B cell (primary cell): ENCODE measurements at regions not wholly inside any gene's neighbourhood (a gene's known extent, or its start where the extent isn't known, plus 50 kb on each side); places are given as distances from the start of the nearest gene placed in this dataset.

ENCODE experiments used
- ATAC-seq: fragments of 200-7000 bp; cut with Tn5 transposase; one replicate; pipeline ENCODE4 v1.10.0; 2021; ENCODE audit warnings: low read depth, mild to moderate bottlenecking, moderate number of reproducible peaks, moderate library complexity
- CTCF ChIA-PET: fragments of 350-600 bp; sonication (Branson Sonifier 250); formaldehyde crosslinking; loops from one replicate; lab custom pipeline; 2021; ENCODE audit warnings: antibody characterized with exemption, inconsistent platforms; lab: Charles Lee
- POLR2A ChIA-PET: fragments of 350-600 bp; sonication (Branson Sonifier 250); formaldehyde crosslinking; loops from one replicate; lab custom pipeline; 2021; ENCODE audit warnings: antibody characterized with exemption; lab: Charles Lee
- DNase-seq: peaks from one replicate; pipeline ENCODE4 v3.0.0; 2013
- H2AFZ ChIP-seq: 2 replicates; pipeline ENCODE4 v1.6.1; 2012; ENCODE audit warnings: mild to moderate bottlenecking, low read depth, low read length; ENCODE audit not compliant: insufficient read depth, poor library complexity, severe bottlenecking
- H3K27ac ChIP-seq, 2 donors: 1 replicate in 1 of 2; 2 replicates in 1 of 2; pipeline ENCODE4 v1.5.1; 2012 to 2013; ENCODE audit warnings: low read length in 2 of 2, mild to moderate bottlenecking in 2 of 2, moderate library complexity in 1 of 2
- H3K27me3 ChIP-seq, 4 experiments: fragments of 200-600 bp in 1 of 4; sonication (generic) in 1 of 4; replicated peaks in 1 of 4; 1 replicate in 2 of 4; 2 replicates in 2 of 4; pipeline versions ENCODE4 v1.6.1 to v1.7.0; 2013 to 2016; ENCODE audit warnings: low read length in 3 of 4, mild to moderate bottlenecking in 2 of 4, mixed read lengths in 1 of 4, moderate library complexity in 1 of 4; ENCODE audit not compliant: insufficient read depth in 4 of 4, control insufficient read depth in 3 of 4; ENCODE audit errors: control extremely low read depth in 1 of 4
- H3K36me3 ChIP-seq, 2 experiments: replicated peaks in 1 of 2; 1 replicate in 1 of 2; 2 replicates in 1 of 2; pipeline versions ENCODE4 v1.6.1 to v1.7.1; 2013; ENCODE audit warnings: low read length in 1 of 2; ENCODE audit not compliant: insufficient read depth in 2 of 2, control insufficient read depth in 1 of 2; ENCODE audit errors: control extremely low read depth in 1 of 2, extremely low read depth in 1 of 2
- H3K4me1 ChIP-seq, 2 donors: fragments of 200-600 bp in 1 of 2; sonication (generic) in 1 of 2; 1 replicate in 1 of 2; 2 replicates in 1 of 2; pipeline versions ENCODE4 v1.5.1 to v1.6.1; 2013 to 2017; ENCODE audit warnings: low read length in 2 of 2; ENCODE audit not compliant: control insufficient read depth in 2 of 2, insufficient read depth in 2 of 2
- H3K4me2 ChIP-seq: replicated peaks from 2 replicates; pipeline ENCODE3; 2012; ENCODE audit warnings: mild to moderate bottlenecking, low read depth, low read length; ENCODE audit not compliant: poor library complexity, severe bottlenecking
- H3K4me3 ChIP-seq, 5 experiments: fragments of 200-600 bp in 1 of 5; sonication (generic) in 1 of 5; 1 replicate in 3 of 5; 2 replicates in 2 of 5; pipeline versions ENCODE4 v1.5.1 to v1.7.0; 2011 to 2016; ENCODE audit warnings: low read length in 4 of 5, mild to moderate bottlenecking in 4 of 5, low read depth in 2 of 5, control low read depth in 1 of 5, moderate library complexity in 1 of 5; ENCODE audit not compliant: insufficient read depth in 1 of 5; ENCODE audit errors: control extremely low read depth in 1 of 5, extremely low read depth in 1 of 5
- H3K79me2 ChIP-seq: fragments of 200-600 bp; sonication (generic); one replicate; pipeline ENCODE4 v1.6.0; 2016; ENCODE audit warnings: low read length; ENCODE audit not compliant: control insufficient read depth, insufficient read depth
- H3K9ac ChIP-seq: fragments of 200-600 bp; sonication (generic); 2 replicates; pipeline ENCODE4 v1.6.1; 2017; ENCODE audit warnings: mild to moderate bottlenecking, low read length, moderate library complexity
- H3K9me3 ChIP-seq, 3 donors: one replicate each; pipeline versions ENCODE4 v1.6.1 to v1.7.1; 2013; ENCODE audit warnings: low read length in 2 of 3; ENCODE audit not compliant: control insufficient read depth in 2 of 3, insufficient read depth in 1 of 3; ENCODE audit errors: control extremely low read depth in 1 of 3
- H4K20me1 ChIP-seq: 2 replicates; pipeline ENCODE4 v1.6.0; 2012; ENCODE audit warnings: mild to moderate bottlenecking, low read length; ENCODE audit not compliant: insufficient read depth, control insufficient read depth, poor library complexity, severe bottlenecking
- H3K27ac Mint-ChIP-seq: one replicate; pipeline ENCODE4 v1.8.0; 2021; ENCODE audit warnings: mixed read lengths
- H3K27me3 Mint-ChIP-seq: one replicate; pipeline ENCODE4 v1.8.0; 2021; ENCODE audit warnings: mixed read lengths
- H3K4me1 Mint-ChIP-seq: one replicate; pipeline ENCODE4 v1.8.0; 2021; ENCODE audit warnings: mixed read lengths
- H3K4me3 Mint-ChIP-seq: one replicate; pipeline ENCODE4 v1.8.0; 2021; ENCODE audit warnings: mixed read lengths
- H3K9me3 Mint-ChIP-seq: one replicate; pipeline ENCODE4 v1.8.0; 2022; ENCODE audit warnings: mixed read lengths; ENCODE audit not compliant: insufficient read depth
- EZH2 ChIP-seq: IDR thresholded peaks from 2 replicates; pipeline ENCODE4 v1.6.1; 2012; ENCODE audit warnings: borderline replicate concordance, low read depth, mild to moderate bottlenecking, moderate library complexity, low read length; ENCODE audit not compliant: insufficient read depth, poor library complexity, severe bottlenecking
- WGBS: methylation state at CpG from one replicate; pipeline ENCODE4 v1.1.5; 2013; ENCODE audit warnings: missing lambda C conversion rate; ENCODE audit not compliant: insufficient coverage; 5-methylcytosine and 5-hydroxymethylcytosine counted together
- intact Hi-C: fragments of 100-400 bp; cut with micrococcal nuclease; formaldehyde crosslinking; loops from one replicate; pipeline ENCODE4 v1.10.0; 2022
- TF ChIP-seq, protein P1 (sequence below): fragments of 200-600 bp; IDR thresholded peaks from one replicate; pipeline ENCODE4 v1.8.0; 2022; ENCODE audit warnings: antibody characterized with exemption, mild to moderate bottlenecking

DNA sequence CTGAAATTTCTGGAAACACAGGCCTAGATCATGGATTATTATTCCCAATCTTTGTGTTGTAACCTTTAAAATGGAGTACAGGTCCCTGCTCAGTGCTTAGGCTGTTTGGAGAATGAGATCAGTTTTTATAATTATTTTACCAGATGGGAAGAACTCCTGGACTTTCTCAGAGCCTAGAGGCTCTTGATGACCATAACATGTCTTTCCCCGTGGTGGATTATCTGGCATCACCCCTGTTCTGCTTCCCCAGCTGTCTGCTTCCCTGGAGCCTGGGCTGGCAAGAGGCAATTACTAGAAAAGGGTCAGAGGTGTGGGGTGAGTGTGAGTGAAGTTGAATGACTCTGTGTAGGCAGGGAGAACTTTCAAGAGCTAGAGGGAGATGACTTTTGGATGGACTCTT, 143.0 kb downstream of the CARTPT start:
- Histone ChIP-seq H3K4me2 (no peak overlapping the region), H3K9me3 (peaks cover 0 to 4% (median 3%) of the 10 kb centered on the region in 3 donors), H3K27me3 (peaks cover 0 to 10% (median 0%) of the 10 kb centered on the region in 4 experiments), H2AFZ (no peak overlapping the region), H4K20me1 (no peaks in the 10 kb centered on the region), H3K79me2 (no peaks in the 10 kb centered on the region), H3K4me1 (no peaks in the 10 kb centered on the region), H3K27ac (no peak overlapping the region), H3K36me3 (no peaks in the 10 kb centered on the region), H3K4me3 (no peak overlapping the region), H3K9ac (no peak overlapping the region)
- CTCF ChIA-PET = no interaction called here
- H3K4me1 Mint-ChIP-seq = no peaks in the 10 kb centered on the region
- ATAC-seq (no peak), DNase-seq (no peak)
- peaks cover 25% of the 10 kb centered on the region for H3K27me3 Mint-ChIP-seq
- 40% methylated on average over 1 of the region's 1 CpG for WGBS
- H3K9me3 Mint-ChIP-seq = peaks cover 6% of the 10 kb centered on the region
- H3K4me3 Mint-ChIP-seq = no peak overlapping the region
- TF ChIP-seq EZH2 = no peak
- intact Hi-C loops = no loop called here
- POLR2A ChIA-PET = no interaction called here
- H3K27ac Mint-ChIP-seq = no peak overlapping the region

DNA sequence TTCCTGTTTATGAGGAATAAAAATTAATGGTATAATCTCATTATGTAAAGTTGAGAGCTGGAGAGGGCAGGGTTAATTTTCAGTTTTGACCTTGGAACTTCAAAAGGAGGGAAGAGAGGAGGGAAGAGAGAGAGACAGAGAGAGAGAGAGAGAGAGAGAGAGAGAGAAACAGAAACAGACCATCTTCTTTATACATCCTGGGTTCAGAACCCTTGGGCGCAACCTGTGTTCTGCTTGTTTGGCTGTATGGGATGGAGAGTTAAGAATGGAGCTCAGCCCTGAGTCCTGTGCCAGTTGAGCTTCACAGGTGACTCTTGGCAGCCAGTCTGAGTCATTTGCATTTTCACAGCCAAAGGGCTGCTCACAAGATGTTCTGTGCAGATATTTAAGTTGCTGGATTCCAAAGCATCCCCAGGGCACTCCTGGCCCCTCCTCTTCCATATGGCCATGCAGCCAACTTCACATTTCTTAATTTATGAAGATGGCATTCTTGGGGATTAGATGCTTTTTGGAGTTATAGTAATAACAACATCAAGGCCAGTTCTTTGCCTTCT, 143.5 kb downstream of the CARTPT start:
- Histone ChIP-seq H3K4me2 (no peak overlapping the region), H3K79me2 (no peaks in the 10 kb centered on the region), H4K20me1 (no peaks in the 10 kb centered on the region), H3K4me1 (no peaks in the 10 kb centered on the region), H3K4me3 (no peak overlapping the region), H3K36me3 (no peaks in the 10 kb centered on the region), H3K27ac (no peak overlapping the region), H3K27me3 (peaks cover 0 to 10% (median 0%) of the 10 kb centered on the region in 4 experiments), H3K9me3 (peaks cover 0 to 4% (median 0%) of the 10 kb centered on the region in 3 donors), H3K9ac (no peak overlapping the region), H2AFZ (no peak overlapping the region)
- no peaks in the 10 kb centered on the region for H3K4me1 Mint-ChIP-seq
- POLR2A ChIA-PET = no interaction called here
- intact Hi-C loops = no loop called here
- DNase-seq = no peak
- H3K4me3 Mint-ChIP-seq = no peak overlapping the region
- CTCF ChIA-PET = no interaction called here
- peaks cover 4% of the 10 kb centered on the region for H3K9me3 Mint-ChIP-seq
- H3K27me3 Mint-ChIP-seq = peaks cover 25% of the 10 kb centered on the region
- no peak for ATAC-seq
- TF ChIP-seq, protein P1, sequence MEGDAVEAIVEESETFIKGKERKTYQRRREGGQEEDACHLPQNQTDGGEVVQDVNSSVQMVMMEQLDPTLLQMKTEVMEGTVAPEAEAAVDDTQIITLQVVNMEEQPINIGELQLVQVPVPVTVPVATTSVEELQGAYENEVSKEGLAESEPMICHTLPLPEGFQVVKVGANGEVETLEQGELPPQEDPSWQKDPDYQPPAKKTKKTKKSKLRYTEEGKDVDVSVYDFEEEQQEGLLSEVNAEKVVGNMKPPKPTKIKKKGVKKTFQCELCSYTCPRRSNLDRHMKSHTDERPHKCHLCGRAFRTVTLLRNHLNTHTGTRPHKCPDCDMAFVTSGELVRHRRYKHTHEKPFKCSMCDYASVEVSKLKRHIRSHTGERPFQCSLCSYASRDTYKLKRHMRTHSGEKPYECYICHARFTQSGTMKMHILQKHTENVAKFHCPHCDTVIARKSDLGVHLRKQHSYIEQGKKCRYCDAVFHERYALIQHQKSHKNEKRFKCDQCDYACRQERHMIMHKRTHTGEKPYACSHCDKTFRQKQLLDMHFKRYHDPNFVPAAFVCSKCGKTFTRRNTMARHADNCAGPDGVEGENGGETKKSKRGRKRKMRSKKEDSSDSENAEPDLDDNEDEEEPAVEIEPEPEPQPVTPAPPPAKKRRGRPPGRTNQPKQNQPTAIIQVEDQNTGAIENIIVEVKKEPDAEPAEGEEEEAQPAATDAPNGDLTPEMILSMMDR = no peak
- no peak for TF ChIP-seq EZH2
- WGBS = 0% methylated on average over 1 of the region's 1 CpG
- H3K27ac Mint-ChIP-seq = no peak overlapping the region
